Pancreas (tissue), 10 donors: ENCODE measurements at regions not wholly inside any gene's neighbourhood (a gene's known extent, or its start where the extent isn't known, plus 50 kb on each side); places are given as distances from the start of the nearest gene placed in this dataset.

Experiments used
- ATAC-seq, 4 donors: fragments of 200-7000 bp; cut with Tn5 transposase; one replicate each; pipeline versions ENCODE4 v1.8.0 to v1.9.1; 2020; ENCODE audit warnings: mild to moderate bottlenecking in 4 of 4, moderate library complexity in 4 of 4
- DNase-seq, 6 donors: peaks; one replicate each; pipeline ENCODE4 v3.0.0-alpha.2; 2020
- FAIRE-seq: peaks from 2 replicates; lab custom pipeline; 2012; peaks lifted over from hg19 to GRCh38; lab: Jason Lieb, UNC
- H3K27ac ChIP-seq, 4 donors: fragments of 200-600 bp; sonication (generic); 1 replicate in 3 of 4; 2 replicates in 1 of 4; pipeline versions ENCODE4 v1.5.0 to v1.8.0; 2020
- H3K27me3 ChIP-seq, 4 donors: fragments of 200-600 bp; one replicate each; pipeline ENCODE4 v1.8.0; 2021
- H3K36me3 ChIP-seq, 3 donors: fragments of 200-600 bp; sonication (generic) in 1 of 3; one replicate each; pipeline versions ENCODE4 v1.5.0 to v1.8.0; 2020 to 2021
- H3K4me1 ChIP-seq, 3 donors: fragments of 200-600 bp; one replicate each; pipeline ENCODE4 v1.8.0; 2021
- H3K4me3 ChIP-seq, 4 donors: fragments of 200-600 bp; sonication (generic) in 2 of 4; one replicate each; pipeline versions ENCODE4 v1.5.0 to v1.8.0; 2020 to 2021
- H3K9me3 ChIP-seq, 4 donors: fragments of 200-600 bp; one replicate each; pipeline ENCODE4 v1.8.0; 2021
- CTCF ChIP-seq, 4 donors: fragments of 200-600 bp; sonication (generic) in 3 of 4; IDR thresholded peaks; one replicate each; pipeline versions ENCODE4 v1.5.0 to v1.8.0; 2021; ENCODE audit warnings: antibody characterized with exemption in 4 of 4
- WGBS, 2 donors: extraction: QIAGEN DNeasy Blood & Tissue Kit; methylation state at CpG; one replicate each; pipeline ENCODE4 v1.1.7; 2013; 5-methylcytosine and 5-hydroxymethylcytosine counted together
- intact Hi-C, 3 donors: fragments of 100-400 bp; cut with DNase I; formaldehyde crosslinking; loops; one replicate each; pipeline versions ENCODE4 v1.11.1 to v1.14.2; 2022
- donor health status: healthy with polysubstance abuse.
- donor health status: DM: no; HTN: no; CAD: no; lungs with moderate emphysema.
- donor health status: DM: no; HTN: no; CAD: no.
- donor health status: control.
- donor health status: control.
- donor health status: Bipolar disorder and iron deficiency.
- donor health status: DM: yes; HTN: yes; CAD: no.
- donor health status: DM: no; HTN: no; CAD: no.
- donor health status: DM: no; HTN: no; CAD: no.
- donor health status: DM: yes; HTN: yes; CAD: no.

DNA sequence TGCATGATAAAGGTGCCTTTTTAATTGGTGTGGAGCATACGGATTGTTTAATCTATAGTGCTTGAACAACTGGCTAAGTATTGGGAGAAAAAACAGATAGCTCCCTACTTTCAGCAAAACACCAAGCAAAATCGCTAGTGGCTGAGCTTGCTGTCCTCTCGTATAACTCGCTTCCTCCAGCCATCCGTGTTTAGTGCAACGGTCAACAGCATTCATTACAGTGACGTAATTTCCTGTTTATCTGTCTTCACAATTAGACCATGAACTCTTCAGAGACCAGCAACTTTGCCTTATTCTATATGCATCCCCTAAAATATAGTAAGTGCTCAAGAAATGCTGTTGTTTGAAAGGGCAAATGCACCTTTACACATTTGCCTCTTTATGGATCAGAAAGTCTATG is 511.9 kb downstream of the HAPSTR1 start:
- Histone ChIP-seq H3K9me3 (no peaks in the 10 kb centered on the region), H3K4me1 (no peaks in the 10 kb centered on the region), H3K27ac (no peak overlapping the region), H3K36me3 (no peaks in the 10 kb centered on the region), H3K4me3 (no peak overlapping the region), H3K27me3 (no peaks in the 10 kb centered on the region)
- no peak for TF ChIP-seq CTCF (IDR thresholded peaks at IDR 0.05)
- DNase-seq = no peak
- FAIRE-seq = no peak
- WGBS, 2 donors = 67 to 86% methylated on average over 7 of the region's 7 CpGs
- ATAC-seq = no peak
- intact Hi-C loops = no loop called here

DNA sequence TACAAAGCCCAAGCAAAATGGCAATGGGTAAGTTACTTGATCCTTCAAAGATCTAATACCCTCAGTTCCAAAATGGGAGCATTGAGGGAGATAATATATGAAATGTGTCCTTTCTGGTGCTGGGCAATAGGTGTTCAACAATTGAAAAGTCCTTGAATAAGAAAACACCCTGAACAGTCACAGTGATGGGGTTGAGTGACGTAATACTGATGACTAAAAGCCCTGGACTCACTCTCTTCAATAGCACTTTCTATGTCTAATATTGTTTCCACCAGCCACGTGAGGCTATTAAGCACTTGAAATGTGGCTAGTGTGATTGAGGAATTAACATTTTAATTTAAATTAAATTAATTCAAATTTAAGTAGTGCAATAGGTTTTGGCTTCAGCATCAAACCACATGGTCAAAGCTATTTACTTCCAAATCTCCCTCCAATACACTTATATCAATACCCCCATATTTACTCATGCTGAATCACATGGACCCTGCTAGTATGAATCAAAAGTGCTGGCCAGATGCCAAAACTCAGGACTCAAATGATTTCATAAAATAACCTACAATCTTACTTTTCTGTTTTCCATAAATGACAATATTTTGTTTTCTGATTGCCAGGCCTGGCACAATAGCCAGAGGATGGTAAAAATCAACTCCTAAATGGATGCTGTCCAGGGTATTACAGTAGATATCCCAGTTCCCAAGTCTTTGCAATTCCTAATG is 516.2 kb downstream of the HAPSTR1 start:
- DNase-seq (no peak), FAIRE-seq (no peak), ATAC-seq (no peak)
- WGBS, 2 donors = 76 to 92% methylated on average over 2 of the region's 2 CpGs
- Histone ChIP-seq H3K27me3 (no peaks in the 10 kb centered on the region), H3K4me1 (no peaks in the 10 kb centered on the region), H3K27ac (no peak overlapping the region), H3K4me3 (no peak overlapping the region), H3K36me3 (no peaks in the 10 kb centered on the region), H3K9me3 (no peaks in the 10 kb centered on the region)
- intact Hi-C loops = no loop called here
- TF ChIP-seq CTCF (IDR thresholded peaks at IDR 0.05) = no peak

- H3K36me3 ChIP-seq = no peaks in the 10 kb centered on the region
- FAIRE-seq = no peak
- intact Hi-C loops = no loop called here
- ATAC-seq = no peak
- no peaks in the 10 kb centered on the region for H3K4me1 ChIP-seq
- no peaks in the 10 kb centered on the region for H3K27me3 ChIP-seq
- TF ChIP-seq CTCF (IDR thresholded peaks at IDR 0.05) = no peak
- 77 to 79% methylated on average over 5 of the region's 5 CpGs for WGBS, 2 donors
- no peaks in the 10 kb centered on the region for H3K9me3 ChIP-seq
- H3K4me3 ChIP-seq = no peak overlapping the region
- no peak overlapping the region for H3K27ac ChIP-seq
- DNase-seq = no peak
Measured at GRCh38 chr16:9610727-9611126, 519.3 kb downstream of the HAPSTR1 start.

- H3K27ac ChIP-seq = no peak overlapping the region
- H3K36me3 ChIP-seq = no peaks in the 10 kb centered on the region
- TF ChIP-seq CTCF (IDR thresholded peaks at IDR 0.05) = no peak
- intact Hi-C loops = no loop called here
- ATAC-seq (no peak), FAIRE-seq (no peak), DNase-seq (no peak)
- no peaks in the 10 kb centered on the region for H3K4me1 ChIP-seq
- no peaks in the 10 kb centered on the region for H3K9me3 ChIP-seq
- WGBS, 2 donors = 70 to 78% methylated on average over 7 of the region's 7 CpGs
- H3K4me3 ChIP-seq = no peak overlapping the region
- no peaks in the 10 kb centered on the region for H3K27me3 ChIP-seq
Measured at GRCh38 chr16:9612267-9612666, 520.8 kb downstream of the HAPSTR1 start.

- Histone ChIP-seq H3K9me3 (no peaks in the 10 kb centered on the region), H3K27ac (no peak overlapping the region), H3K4me1 (no peaks in the 10 kb centered on the region), H3K4me3 (no peak overlapping the region), H3K27me3 (no peaks in the 10 kb centered on the region), H3K36me3 (no peaks in the 10 kb centered on the region)
- no peak for ATAC-seq
- intact Hi-C loops = no loop called here
- DNase-seq = no peak
- WGBS, 2 donors = 78 to 83% methylated on average over 6 of the region's 6 CpGs
- FAIRE-seq = no peak
- no peak for TF ChIP-seq CTCF (IDR thresholded peaks at IDR 0.05)
Measured at GRCh38 chr16:9614389-9614788, 522.9 kb downstream of the HAPSTR1 start.
